GM12878 (cell line): ENCODE measurements at regions not wholly inside any gene's neighbourhood (a gene's known extent, or its start where the extent isn't known, plus 50 kb on each side); places are given as distances from the start of the nearest gene placed in this dataset.

Experiments used
- ATF2 ChIP-seq: IDR thresholded peaks from 2 replicates; pipeline ENCODE4 v1.6.1; 2012; ENCODE audit warnings: low read length, inconsistent platforms
- BMI1 ChIP-seq: fragments of 450-650 bp; IDR thresholded peaks from 2 replicates; pipeline ENCODE4 v1.6.1; 2016; ENCODE audit warnings: mild to moderate bottlenecking, moderate library complexity, borderline replicate concordance
- MLLT1 ChIP-seq: fragments of 450-650 bp; IDR thresholded peaks from 2 replicates; pipeline ENCODE4 v1.6.1; 2016; ENCODE audit warnings: mild to moderate bottlenecking
- NKRF ChIP-seq: fragments of 450-650 bp; conservative IDR thresholded peaks from 2 replicates; pipeline ENCODE4 v1.6.1; 2017; ENCODE audit warnings: mild to moderate bottlenecking, moderate library complexity
- POLR2A ChIP-seq: IDR thresholded peaks from 2 replicates; pipeline ENCODE4 v1.6.1; 2011; ENCODE audit warnings: low read depth, mild to moderate bottlenecking, low read length
- RB1 ChIP-seq: fragments of 450-650 bp; formaldehyde crosslinking; IDR thresholded peaks from 2 replicates; pipeline ENCODE4 v1.6.1; 2017; ENCODE audit warnings: mild to moderate bottlenecking, borderline replicate concordance
- RELB ChIP-seq: fragments of 450-650 bp; IDR thresholded peaks from 2 replicates; pipeline ENCODE4 v1.6.1; 2017; ENCODE audit warnings: low read depth, mild to moderate bottlenecking, moderate library complexity
- REST ChIP-seq: IDR thresholded peaks from 2 replicates; pipeline ENCODE4 v1.6.1; 2012; ENCODE audit warnings: mild to moderate bottlenecking, low read depth, low read length
- SKIL ChIP-seq: fragments of 450-650 bp; IDR thresholded peaks from 2 replicates; pipeline ENCODE4 v1.6.1; 2017; ENCODE audit warnings: mild to moderate bottlenecking, low read depth, inconsistent platforms; ENCODE audit not compliant: poor library complexity, severe bottlenecking
- SMAD5 ChIP-seq: IDR thresholded peaks from 2 replicates; pipeline ENCODE4 v1.6.1; 2016; ENCODE audit warnings: antibody characterized with exemption, low read depth
- ZNF592 ChIP-seq: fragments of 450-650 bp; IDR thresholded peaks from 2 replicates; pipeline ENCODE4 v1.6.1; 2017; ENCODE audit warnings: mild to moderate bottlenecking, moderate library complexity

- TF ChIP-seq NKRF (peak; percentile 96), SKIL (no peak), MLLT1 (peak; percentile 82), POLR2A (peak; percentile 90), REST (no peak), ZNF592 (no peak), RB1 (peak; percentile 88; the same call in 1 of the 2 replicates), RELB (peak; percentile 60; the same call in 1 of the 2 replicates), ATF2 (no peak), SMAD5 (no peak), BMI1 (no peak)
These were observed 471.6 kb downstream of the SOX9 start (continued) for GRCh38 chr17:72592242-72592966.
